ENCODE measurements at regions not wholly inside any gene's neighbourhood (a gene's known extent, or its start where the extent isn't known, plus 50 kb on each side); places are given as distances from the start of the nearest gene placed in this dataset.
"Not testable (repeated sequence)": the region's sequence is repeated elsewhere in the genome, so short reads cannot be mapped to it uniquely, and the experiment has no call there.

GRCh38 chr3:187850258-187850921 is 105.1 kb upstream of the BCL6 start:
- no peak overlapping the region for H3K4me3 ChIP-seq (replicated peaks in 1 of 2; ENCODE audit: low read depth in 2 of 2, low read length in 2 of 2)
- DNase-seq (ENCODE audit: low read depth in 2 of 2), result peak in 1 of 2 donors; percentile 10
- TF ChIP-seq, protein P1, sequence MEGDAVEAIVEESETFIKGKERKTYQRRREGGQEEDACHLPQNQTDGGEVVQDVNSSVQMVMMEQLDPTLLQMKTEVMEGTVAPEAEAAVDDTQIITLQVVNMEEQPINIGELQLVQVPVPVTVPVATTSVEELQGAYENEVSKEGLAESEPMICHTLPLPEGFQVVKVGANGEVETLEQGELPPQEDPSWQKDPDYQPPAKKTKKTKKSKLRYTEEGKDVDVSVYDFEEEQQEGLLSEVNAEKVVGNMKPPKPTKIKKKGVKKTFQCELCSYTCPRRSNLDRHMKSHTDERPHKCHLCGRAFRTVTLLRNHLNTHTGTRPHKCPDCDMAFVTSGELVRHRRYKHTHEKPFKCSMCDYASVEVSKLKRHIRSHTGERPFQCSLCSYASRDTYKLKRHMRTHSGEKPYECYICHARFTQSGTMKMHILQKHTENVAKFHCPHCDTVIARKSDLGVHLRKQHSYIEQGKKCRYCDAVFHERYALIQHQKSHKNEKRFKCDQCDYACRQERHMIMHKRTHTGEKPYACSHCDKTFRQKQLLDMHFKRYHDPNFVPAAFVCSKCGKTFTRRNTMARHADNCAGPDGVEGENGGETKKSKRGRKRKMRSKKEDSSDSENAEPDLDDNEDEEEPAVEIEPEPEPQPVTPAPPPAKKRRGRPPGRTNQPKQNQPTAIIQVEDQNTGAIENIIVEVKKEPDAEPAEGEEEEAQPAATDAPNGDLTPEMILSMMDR (IDR thresholded peaks at IDR 0.05; ENCODE audit: low read depth, low read length), result no peak

GRCh38 chr3:187852842-187853730 is 107.8 kb upstream of the BCL6 start:
- DNase-seq (ENCODE audit: low read depth in 2 of 2), result no peak
- H3K4me3 ChIP-seq (replicated peaks in 1 of 2; ENCODE audit: low read depth in 2 of 2, low read length in 2 of 2), result no peak overlapping the region
- TF ChIP-seq, protein P1 (IDR thresholded peaks at IDR 0.05; ENCODE audit: low read depth, low read length), result no peak

GRCh38 chr3:187855131-187855530 is 109.9 kb upstream of the BCL6 start:
- TF ChIP-seq, protein P1 (IDR thresholded peaks at IDR 0.05; ENCODE audit: low read depth, low read length), result no peak
- H3K4me3 ChIP-seq (replicated peaks in 1 of 2; ENCODE audit: low read depth in 2 of 2, low read length in 2 of 2), result no peak overlapping the region
- DNase-seq (ENCODE audit: low read depth in 2 of 2), result no peak

DNA sequence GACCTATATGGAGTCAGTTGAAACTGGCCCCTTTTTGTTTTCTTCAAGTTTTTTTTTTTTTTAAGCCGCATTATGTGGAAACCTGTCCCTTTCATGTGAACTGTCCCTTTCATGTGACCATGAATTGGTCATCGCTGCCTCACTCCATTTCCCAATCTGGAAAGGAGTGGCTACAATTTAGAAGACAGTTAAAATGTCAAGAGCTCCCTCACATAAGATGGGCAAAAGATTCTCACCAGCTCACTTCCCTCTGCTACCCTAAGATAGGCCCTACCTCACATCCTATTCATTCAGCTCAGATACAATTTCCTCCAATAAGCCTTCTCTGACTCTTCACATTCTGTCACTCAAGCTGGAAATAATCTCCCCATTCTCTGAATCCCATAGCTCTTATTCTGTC is 111.3 kb upstream of the BCL6 start:
- H3K4me3 ChIP-seq (replicated peaks in 1 of 2; ENCODE audit: low read depth in 2 of 2, low read length in 2 of 2), result no peak overlapping the region
- no peak for DNase-seq (ENCODE audit: low read depth in 2 of 2)
- TF ChIP-seq, protein P1 (IDR thresholded peaks at IDR 0.05; ENCODE audit: low read depth, low read length), result no peak

GRCh38 chr3:187858041-187858440 is 112.8 kb upstream of the BCL6 start:
- TF ChIP-seq, protein P1 (IDR thresholded peaks at IDR 0.05; ENCODE audit: low read depth, low read length), result no peak
- no peak overlapping the region for H3K4me3 ChIP-seq (replicated peaks in 1 of 2; ENCODE audit: low read depth in 2 of 2, low read length in 2 of 2)
- DNase-seq (ENCODE audit: low read depth in 2 of 2), result no peak

GRCh38 chr3:187858711-187859110 is 113.4 kb upstream of the BCL6 start:
- no peak for DNase-seq (ENCODE audit: low read depth in 2 of 2)

DNA sequence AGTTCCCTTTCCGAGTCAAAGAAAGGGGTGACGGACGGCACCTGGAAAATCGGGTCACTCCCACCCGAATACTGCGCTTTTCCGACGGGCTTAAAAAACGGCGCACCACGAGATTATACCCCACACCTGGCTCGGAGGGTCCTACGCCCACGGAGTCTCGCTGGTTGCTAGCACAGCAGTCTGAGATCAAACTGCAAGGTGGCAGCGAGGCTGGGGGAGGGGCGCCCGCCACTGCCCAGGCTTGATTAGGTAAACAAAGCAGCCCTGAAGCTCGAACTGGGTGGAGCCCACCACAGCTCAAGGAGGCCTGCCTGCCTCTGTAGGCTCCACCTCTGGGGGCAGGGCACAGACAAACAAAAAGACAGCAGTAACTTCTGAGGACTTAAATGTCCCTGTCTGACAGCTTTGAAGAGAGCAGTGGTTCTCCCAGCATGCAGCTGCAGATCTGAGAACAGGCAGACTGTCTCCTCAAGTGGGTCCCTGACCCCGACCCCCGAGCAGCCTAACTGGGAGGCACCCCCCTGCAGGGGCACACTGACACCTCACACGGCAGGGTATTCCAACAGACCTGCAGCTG is 117.5 kb upstream of the BCL6 start:
- H3K4me3 ChIP-seq (replicated peaks in 1 of 2; ENCODE audit: low read depth in 2 of 2, low read length in 2 of 2); DNase-seq (ENCODE audit: low read depth in 2 of 2): not testable (repeated sequence)

More at GRCh38 chr3:187858711-187859110, 113.4 kb upstream of the BCL6 start:
- H3K4me3 ChIP-seq (replicated peaks in 1 of 2; ENCODE audit: low read depth in 2 of 2, low read length in 2 of 2), result no peak overlapping the region
- TF ChIP-seq, protein P1 (IDR thresholded peaks at IDR 0.05; ENCODE audit: low read depth, low read length), result no peak

Measured in cardiac fibroblast (primary cell).